ENCODE measurements at regions not wholly inside any gene's neighbourhood (a gene's known extent, or its start where the extent isn't known, plus 50 kb on each side); places are given as distances from the start of the nearest gene placed in this dataset.
"Not testable (repeated sequence)": the region's sequence is repeated elsewhere in the genome, so short reads cannot be mapped to it uniquely, and the experiment has no call there.

DNA sequence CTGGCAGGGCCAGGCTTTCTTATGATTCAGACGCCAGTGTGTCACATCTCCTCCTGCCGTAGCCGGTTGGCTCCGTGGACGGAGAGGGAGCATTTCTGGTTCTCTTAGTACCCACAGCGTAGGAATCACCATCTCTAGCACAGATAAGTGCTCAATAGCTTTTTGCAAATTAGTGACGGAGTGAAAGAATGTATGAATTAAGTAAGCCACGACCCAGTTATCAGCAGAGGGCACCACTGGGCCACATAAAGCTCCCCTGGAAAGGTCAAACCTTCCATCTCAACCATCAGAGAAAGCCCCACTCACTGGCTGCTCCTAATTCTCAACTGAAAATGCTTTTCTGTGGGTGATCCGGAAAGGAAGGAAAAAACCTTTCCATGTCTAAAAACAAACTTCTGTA lies 317.0 kb upstream of the ADCY2 start:
- no peak for DNase-seq (ENCODE audit: low read depth in 3 of 3)

DNA sequence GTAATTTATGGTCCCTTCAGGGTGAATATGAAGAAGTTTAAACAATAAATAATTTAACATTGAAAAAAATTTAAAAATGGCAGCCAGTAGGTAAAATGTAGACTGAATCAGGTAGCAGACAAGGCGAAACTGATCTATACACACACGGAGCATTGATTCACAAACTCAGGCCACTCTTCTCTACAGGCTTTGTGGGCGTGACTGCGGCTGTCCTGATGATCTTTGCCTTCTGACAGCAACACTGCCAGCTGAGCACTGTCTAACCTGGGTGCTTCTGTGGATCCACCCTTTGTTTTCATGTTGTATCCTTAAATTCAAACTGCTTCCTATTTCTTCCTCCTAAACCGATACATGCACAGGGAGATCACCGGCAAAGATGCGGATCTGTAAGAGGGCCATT lies 315.4 kb upstream of the ADCY2 start:
- no peak for DNase-seq (ENCODE audit: low read depth in 3 of 3)

- DNase-seq (ENCODE audit: low read depth in 3 of 3) = no peak
Observed at GRCh38 chr5:7087719-7088297, 308.1 kb upstream of the ADCY2 start.

- no peak for DNase-seq (ENCODE audit: low read depth in 3 of 3)
Observed at GRCh38 chr5:7088849-7089248, 307.1 kb upstream of the ADCY2 start.

DNA sequence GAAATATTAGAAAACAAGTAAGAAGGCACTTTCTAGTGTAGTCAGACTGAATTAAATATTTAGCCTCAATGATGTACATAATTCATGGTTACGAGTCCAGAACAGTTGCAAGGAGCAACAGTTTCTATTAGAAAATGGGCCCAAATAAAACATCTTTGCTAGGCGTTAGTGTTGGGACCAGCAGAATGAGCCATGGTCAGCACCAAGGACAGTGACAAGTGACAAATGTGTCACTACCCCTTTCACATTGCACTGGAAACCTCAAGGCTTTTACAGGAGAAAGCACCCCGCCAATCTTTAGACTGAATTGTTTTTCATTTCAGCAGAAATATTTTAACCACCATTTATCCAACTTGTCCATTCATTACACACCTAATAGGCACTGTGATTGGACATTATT lies 301.3 kb upstream of the ADCY2 start:
- DNase-seq (ENCODE audit: low read depth in 3 of 3) = no peak

- no peak for DNase-seq (ENCODE audit: low read depth in 3 of 3)
Observed at GRCh38 chr5:7096294-7096693, 299.6 kb upstream of the ADCY2 start.

- DNase-seq (ENCODE audit: low read depth in 3 of 3) = no peak
Observed at GRCh38 chr5:7105358-7105757, 290.6 kb upstream of the ADCY2 start.

GRCh38 chr5:7117961-7118360 lies 278.0 kb upstream of the ADCY2 start:
- DNase-seq (ENCODE audit: low read depth in 3 of 3) = no peak

DNA sequence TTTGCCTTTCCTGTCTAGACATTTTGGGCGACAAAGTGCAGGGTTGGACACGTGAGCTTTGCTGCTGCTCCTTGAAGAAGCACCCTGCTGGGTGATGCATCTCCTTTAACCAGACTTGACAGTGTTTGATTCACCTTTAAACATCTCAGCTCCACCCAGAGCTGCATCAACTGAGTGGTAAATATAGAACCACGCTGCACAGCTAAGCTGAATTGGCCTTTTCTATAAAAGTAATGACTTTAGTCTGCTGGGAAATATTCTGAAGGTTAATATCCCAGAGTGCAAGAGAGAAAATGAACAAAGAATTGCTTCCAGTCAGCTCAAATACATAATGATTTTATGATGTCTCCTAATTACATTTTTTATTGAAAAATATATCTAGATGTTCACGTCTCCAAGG lies 264.3 kb upstream of the ADCY2 start:
- DNase-seq (ENCODE audit: low read depth in 3 of 3) = no peak

DNA sequence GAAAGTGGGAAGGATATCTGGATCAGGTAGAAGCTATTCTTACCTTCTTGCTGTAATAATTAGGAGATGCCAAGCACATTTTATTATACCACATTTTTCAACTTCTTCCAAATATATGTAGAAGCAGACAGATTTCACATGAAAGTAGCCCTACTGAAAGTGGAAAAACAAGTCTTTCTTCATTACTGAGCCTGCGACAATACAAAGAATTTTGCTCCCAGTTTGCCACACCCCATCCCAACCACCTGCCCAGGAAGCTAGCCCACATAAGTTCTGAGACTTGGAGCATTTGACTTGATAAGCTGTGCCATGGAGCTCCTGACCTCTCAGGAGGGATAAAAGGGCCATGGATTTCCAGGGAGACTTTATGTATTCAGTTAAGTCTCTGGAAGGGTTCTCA lies 249.1 kb upstream of the ADCY2 start:
- no peak for DNase-seq (ENCODE audit: low read depth in 3 of 3)

- DNase-seq (ENCODE audit: low read depth in 3 of 3) = no peak
Observed at GRCh38 chr5:7157083-7157482, 238.9 kb upstream of the ADCY2 start.

- DNase-seq (ENCODE audit: low read depth in 3 of 3) = no peak
Observed at GRCh38 chr5:7169240-7169878, 226.6 kb upstream of the ADCY2 start.

DNA sequence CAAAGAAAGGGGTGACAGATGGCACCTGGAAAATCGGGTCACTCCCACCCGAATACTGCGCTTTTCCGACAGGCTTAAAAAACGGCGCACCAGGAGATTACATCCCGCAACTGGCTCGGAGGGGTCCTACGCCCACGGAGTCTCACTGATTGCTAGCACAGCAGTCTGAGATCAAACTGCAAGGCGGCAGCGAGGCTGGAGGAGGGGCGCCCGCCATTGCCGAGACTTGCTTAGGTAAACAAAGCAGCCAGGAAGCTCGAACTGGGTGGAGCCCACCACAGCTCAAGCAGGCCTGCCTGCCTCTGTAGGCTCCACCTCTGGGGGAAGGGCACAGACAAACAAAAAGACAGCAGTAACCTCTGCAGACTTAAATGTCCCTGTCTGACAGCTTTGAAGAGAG lies 225.2 kb upstream of the ADCY2 start:
- DNase-seq (ENCODE audit: low read depth in 3 of 3) = not testable (repeated sequence)

DNA sequence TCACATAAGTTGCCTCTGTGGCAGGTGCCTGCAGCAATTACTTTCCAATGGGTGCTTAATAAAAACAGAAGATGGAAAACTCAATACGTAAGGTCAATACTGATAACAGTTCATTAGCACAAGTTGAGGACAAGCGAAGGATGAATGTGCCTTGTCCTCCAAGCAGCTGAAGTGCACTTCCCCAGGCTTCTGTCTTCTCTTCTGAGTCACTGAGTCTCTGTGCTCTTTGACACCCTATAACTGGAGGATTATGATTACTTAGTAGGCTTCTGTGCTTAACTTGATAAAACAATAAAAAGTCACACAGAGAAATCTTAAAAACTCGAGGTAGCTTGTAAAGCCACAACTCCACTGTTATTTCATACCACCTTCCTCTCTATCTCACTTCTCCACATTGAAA lies 216.6 kb upstream of the ADCY2 start:
- no peak for DNase-seq (ENCODE audit: low read depth in 3 of 3)

GRCh38 chr5:7181841-7182240 lies 214.1 kb upstream of the ADCY2 start:
- DNase-seq (ENCODE audit: low read depth in 3 of 3) = no peak

- DNase-seq (ENCODE audit: low read depth in 3 of 3) = no peak
Observed at GRCh38 chr5:7185742-7186141, 210.2 kb upstream of the ADCY2 start.

GRCh38 chr5:7186818-7187217 lies 209.1 kb upstream of the ADCY2 start:
- DNase-seq (ENCODE audit: low read depth in 3 of 3) = no peak

DNA sequence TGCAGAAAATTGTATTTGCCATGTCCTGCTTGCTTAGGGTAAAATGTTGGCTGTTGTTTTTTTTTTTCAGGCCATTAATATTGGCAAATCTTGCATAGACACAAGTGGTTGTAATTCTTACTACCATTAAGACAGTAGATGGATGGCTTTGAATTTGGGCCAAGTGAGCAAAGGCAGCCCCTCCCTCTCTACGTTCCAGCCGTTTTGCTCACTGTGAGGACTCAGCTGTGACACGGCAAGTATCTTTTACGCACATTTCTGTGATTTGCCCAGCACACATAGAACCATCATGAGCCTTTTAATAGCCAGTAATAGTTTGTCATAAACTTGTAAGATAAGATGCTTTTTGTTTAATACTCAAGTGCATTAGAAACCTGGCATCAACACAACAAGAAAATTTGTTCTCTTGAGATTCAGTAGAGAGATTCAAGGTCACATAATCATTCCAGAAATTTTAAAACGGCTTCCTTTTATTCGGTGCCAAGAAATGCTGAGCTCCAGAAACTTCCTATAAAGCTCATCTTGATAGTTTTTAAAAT lies 205.2 kb upstream of the ADCY2 start:
- no peak for DNase-seq (ENCODE audit: low read depth in 3 of 3)

DNA sequence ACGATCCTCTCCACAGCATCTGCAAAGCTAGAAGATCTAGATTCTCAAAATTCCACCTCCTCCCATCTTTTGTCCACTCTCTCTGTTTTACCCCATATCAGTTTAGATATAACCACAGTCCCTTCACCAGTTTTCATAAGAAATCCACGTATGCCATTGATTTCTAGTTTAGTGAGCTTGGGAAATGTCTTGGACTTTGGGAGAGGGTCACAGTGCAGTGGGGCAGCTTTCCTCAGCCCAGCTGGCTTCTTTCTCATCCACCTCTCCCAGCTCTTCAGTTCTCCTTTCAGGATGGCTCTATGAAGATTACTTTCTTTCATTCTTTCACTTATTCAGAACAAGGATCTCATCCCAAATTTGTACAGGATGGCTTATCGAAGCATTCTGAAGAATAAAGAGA lies 203.9 kb upstream of the ADCY2 start:
- DNase-seq (ENCODE audit: low read depth in 3 of 3) = no peak

DNA sequence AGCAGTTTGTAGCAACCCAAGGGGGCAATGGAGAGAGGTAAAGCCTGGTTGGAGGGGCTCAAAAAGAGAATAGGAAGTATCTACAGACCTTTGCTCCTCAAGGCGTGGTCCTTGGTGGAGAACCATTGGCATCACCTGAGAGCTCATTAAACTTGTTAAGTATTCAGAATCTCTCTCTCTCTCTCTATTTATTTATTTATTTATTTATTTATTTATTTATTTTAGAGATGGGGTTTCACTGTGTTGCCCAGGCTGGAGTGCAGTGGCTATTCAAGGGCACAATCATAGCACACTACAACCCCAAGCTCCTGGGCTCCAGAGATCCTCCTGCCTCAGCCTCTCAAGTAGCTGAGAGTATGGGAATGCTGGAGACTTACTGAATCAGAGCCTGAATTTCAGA lies 193.1 kb upstream of the ADCY2 start:
- no peak for DNase-seq (ENCODE audit: low read depth in 3 of 3)

DNA sequence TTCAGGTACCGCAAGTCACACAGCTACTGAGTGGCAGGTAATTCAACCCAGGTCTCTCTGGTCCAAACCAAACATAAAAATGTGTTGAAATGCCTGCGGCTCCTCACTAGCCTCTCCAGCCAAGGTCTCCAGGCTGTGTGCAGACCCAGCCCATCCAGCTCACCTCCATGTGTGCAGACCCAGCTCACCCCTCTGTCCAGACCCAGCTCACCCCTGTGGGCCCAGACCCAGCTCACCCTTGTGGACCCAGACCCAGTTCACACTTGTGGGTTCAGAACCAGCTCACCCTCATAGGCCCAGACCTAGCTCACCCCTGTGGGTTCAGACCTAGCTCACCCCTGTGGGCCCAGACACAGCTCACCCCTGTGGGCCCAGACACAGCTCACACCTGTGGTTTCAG lies 188.0 kb upstream of the ADCY2 start:
- DNase-seq (ENCODE audit: low read depth in 3 of 3) = no peak

GRCh38 chr5:7208938-7209337 lies 187.0 kb upstream of the ADCY2 start:
- DNase-seq (ENCODE audit: low read depth in 3 of 3) = no peak

DNA sequence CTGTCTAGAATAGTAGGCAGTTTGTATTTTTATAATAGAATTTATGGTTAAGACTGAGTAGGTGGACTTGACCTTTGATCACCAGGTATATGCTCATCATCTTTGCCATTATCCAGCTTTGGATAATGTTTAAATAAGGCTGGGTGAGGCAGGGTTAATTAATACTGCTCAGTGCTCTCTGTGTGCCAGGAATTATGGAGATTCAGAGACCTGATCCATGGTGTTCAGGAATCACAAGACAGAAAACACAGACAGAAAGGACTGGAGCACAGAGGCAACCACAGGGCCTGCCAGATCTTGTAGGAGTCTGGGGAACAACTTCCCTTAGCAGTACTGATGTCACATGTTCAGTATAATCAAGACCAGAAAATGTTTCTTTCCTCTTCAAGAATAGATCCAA lies 186.3 kb upstream of the ADCY2 start:
- no peak for DNase-seq (ENCODE audit: low read depth in 3 of 3)

- no peak for DNase-seq (ENCODE audit: low read depth in 3 of 3)
Observed at GRCh38 chr5:7210549-7210948, 185.4 kb upstream of the ADCY2 start.
